Kidney (tissue), 13 donors: ENCODE measurements at regions not wholly inside any gene's neighbourhood (a gene's known extent, or its start where the extent isn't known, plus 50 kb on each side); places are given as distances from the start of the nearest gene placed in this dataset.
A peak's percentile ranks its signal among the peaks of the same experiment; 100 is the strongest.

Experiments used
- DNase-seq, 5 donors: peaks; one replicate each; pipeline ENCODE4 v3.0.0-alpha.2; 2013 to 2020
- FAIRE-seq: peaks from 2 replicates; lab custom pipeline; 2012; peaks lifted over from hg19 to GRCh38; lab: Jason Lieb, UNC
- H3K27ac ChIP-seq, 2 donors: one replicate each; pipeline ENCODE4 v1.7.0; 2013; ENCODE audit warnings: low read depth in 2 of 2, low read length in 2 of 2, inconsistent platforms in 1 of 2
- H3K27me3 ChIP-seq: one replicate; pipeline ENCODE4 v1.7.1; 2013; ENCODE audit warnings: low read length, inconsistent platforms; ENCODE audit not compliant: control insufficient read depth, insufficient read depth
- H3K36me3 ChIP-seq, 3 donors: one replicate each; pipeline versions ENCODE4 v1.7.0 to v1.7.1; 2013; ENCODE audit warnings: low read length in 3 of 3, control low read depth in 1 of 3, inconsistent platforms in 1 of 3; ENCODE audit not compliant: insufficient read depth in 3 of 3, control insufficient read depth in 2 of 3
- H3K4me1 ChIP-seq, 3 donors: one replicate each; pipeline versions ENCODE4 v1.7.0 to v1.7.1; 2013; ENCODE audit warnings: low read length in 3 of 3, inconsistent platforms in 1 of 3, low read depth in 1 of 3; ENCODE audit not compliant: control insufficient read depth in 2 of 3, insufficient read depth in 2 of 3
- H3K4me3 ChIP-seq, 3 donors: one replicate each; pipeline versions ENCODE4 v1.7.0 to v1.8.1; 2013; ENCODE audit warnings: low read length in 3 of 3, control low read depth in 1 of 3, inconsistent platforms in 1 of 3
- H3K9ac ChIP-seq, 3 donors: one replicate each; pipeline versions ENCODE4 v1.7.0 to v1.7.1; 2013; ENCODE audit warnings: low read length in 3 of 3, control low read depth in 1 of 3, inconsistent platforms in 1 of 3
- H3K9me3 ChIP-seq, 3 donors: one replicate each; pipeline versions ENCODE4 v1.7.0 to v1.7.1; 2013; ENCODE audit warnings: low read length in 3 of 3, control low read depth in 1 of 3, inconsistent platforms in 1 of 3; ENCODE audit not compliant: control insufficient read depth in 2 of 3, insufficient read depth in 1 of 3
- CTCF ChIP-seq: IDR thresholded peaks from 3 replicates; pipeline ENCODE4 v1.5.1; 2012; ENCODE audit warnings: mild to moderate bottlenecking, moderate library complexity, borderline replicate concordance; ENCODE audit not compliant: insufficient read depth; ENCODE audit errors: extremely low read depth
- intact Hi-C: fragments of 100-400 bp; cut with DNase I; formaldehyde crosslinking; loops from one replicate; pipeline ENCODE4 v1.11.1; 2022
- donor health status: control.
- donor health status: control.
- donor health status: control.
- donor health status: control.
- donor health status: control.
- donor health status: DM: yes; HTN: yes; CAD: no.
- donor health status: Normal renal cell carcinoma (clear cell type).

GRCh38 chr9:73807952-73808351, 656.3 kb downstream of the ANXA1 start:
- Histone ChIP-seq H3K4me3 (no peak overlapping the region), H3K4me1 (no peaks in the 10 kb centered on the region), H3K9me3 (no peaks in the 10 kb centered on the region), H3K36me3 (no peaks in the 10 kb centered on the region), H3K9ac (no peak overlapping the region), H3K27me3 (no peaks in the 10 kb centered on the region), H3K27ac (no peak overlapping the region)
- TF ChIP-seq CTCF = no peak
- no peak for FAIRE-seq
- intact Hi-C loops = no loop called here
- no peak for DNase-seq

- Histone ChIP-seq H3K4me1 (no peaks in the 10 kb centered on the region), H3K9ac (no peak overlapping the region), H3K36me3 (no peaks in the 10 kb centered on the region), H3K27me3 (no peaks in the 10 kb centered on the region), H3K9me3 (no peaks in the 10 kb centered on the region), H3K4me3 (no peak overlapping the region), H3K27ac (no peak overlapping the region)
- intact Hi-C loops = no loop called here
- no peak for TF ChIP-seq CTCF
- FAIRE-seq = no peak
- no peak for DNase-seq
Measured at GRCh38 chr9:73810585-73811215, 659.0 kb downstream of the ANXA1 start.

- Histone ChIP-seq H3K9me3 (no peaks in the 10 kb centered on the region), H3K4me1 (no peaks in the 10 kb centered on the region), H3K27me3 (no peaks in the 10 kb centered on the region), H3K4me3 (no peak overlapping the region), H3K9ac (no peak overlapping the region), H3K27ac (no peak overlapping the region), H3K36me3 (no peaks in the 10 kb centered on the region)
- intact Hi-C loops = no loop called here
- DNase-seq (no peak), FAIRE-seq (no peak)
- no peak for TF ChIP-seq CTCF
Measured at GRCh38 chr9:73813546-73813945, 661.9 kb downstream of the ANXA1 start.

GRCh38 chr9:73816905-73817304, 665.2 kb downstream of the ANXA1 start:
- H3K36me3 ChIP-seq = no peaks in the 10 kb centered on the region
- FAIRE-seq = no peak
- intact Hi-C loops = no loop called here

More at GRCh38 chr9:73816905-73817304, 665.2 kb downstream of the ANXA1 start:
- Histone ChIP-seq H3K27ac (no peak overlapping the region), H3K4me1 (no peaks in the 10 kb centered on the region), H3K9ac (no peak overlapping the region), H3K27me3 (no peaks in the 10 kb centered on the region), H3K4me3 (no peak overlapping the region), H3K9me3 (no peaks in the 10 kb centered on the region)
- DNase-seq = peak in 1 of 5 donors; percentile 37
- no peak for TF ChIP-seq CTCF
